ENCODE measurements at regions not wholly inside any gene's neighbourhood (a gene's known extent, or its start where the extent isn't known, plus 50 kb on each side); places are given as distances from the start of the nearest gene placed in this dataset.

DNA sequence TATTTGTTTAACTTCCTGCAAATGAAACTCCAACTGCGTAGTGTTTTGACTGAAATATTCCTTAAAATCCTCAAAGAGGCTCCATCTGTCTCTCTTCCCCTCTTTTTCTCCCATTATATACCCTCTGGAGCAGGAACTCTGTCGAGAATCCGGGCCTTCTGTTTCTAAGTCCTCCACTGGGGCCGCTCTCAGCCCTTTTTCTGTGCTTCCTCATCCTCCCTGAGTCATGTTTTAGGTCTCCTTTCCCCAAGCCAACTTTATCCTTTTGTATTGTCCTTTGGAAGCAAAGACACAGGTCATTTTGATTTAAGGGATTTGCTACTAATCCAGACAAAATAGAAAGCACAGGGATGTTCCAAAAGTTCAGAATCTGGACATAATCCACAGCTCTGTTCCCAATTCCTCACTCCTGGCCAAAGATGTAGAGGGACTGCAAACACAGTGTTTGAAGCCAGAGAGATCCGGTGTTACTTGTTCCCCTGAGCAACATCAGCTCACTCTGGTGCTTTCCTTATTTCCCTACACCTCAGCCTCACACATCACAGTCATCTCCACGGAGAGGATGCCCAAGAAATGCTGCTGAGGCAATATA is 131.0 kb upstream of the KLF3 start:
- TF ChIP-seq RAD21 (IDR thresholded peaks at IDR 0.05; ENCODE audit: low read length) (no peak), RCOR1 (IDR thresholded peaks at IDR 0.05; ENCODE audit: insufficient replicate concordance, low read length) (no peak), POLR2A (IDR thresholded peaks at IDR 0.05; ENCODE audit: low read depth, low read length) (no peak), CEBPB (IDR thresholded peaks at IDR 0.05; ENCODE audit: low read depth, low read length) (no peak), SMC3 (IDR thresholded peaks at IDR 0.05; ENCODE audit: low read depth, low read length) (no peak), NFE2L2 (IDR thresholded peaks at IDR 0.05; ENCODE audit: low read depth, low read length) (no peak), RFX5 (IDR thresholded peaks at IDR 0.05; ENCODE audit: low read depth, low read length) (no peak)
- TF ChIP-seq, protein P1, sequence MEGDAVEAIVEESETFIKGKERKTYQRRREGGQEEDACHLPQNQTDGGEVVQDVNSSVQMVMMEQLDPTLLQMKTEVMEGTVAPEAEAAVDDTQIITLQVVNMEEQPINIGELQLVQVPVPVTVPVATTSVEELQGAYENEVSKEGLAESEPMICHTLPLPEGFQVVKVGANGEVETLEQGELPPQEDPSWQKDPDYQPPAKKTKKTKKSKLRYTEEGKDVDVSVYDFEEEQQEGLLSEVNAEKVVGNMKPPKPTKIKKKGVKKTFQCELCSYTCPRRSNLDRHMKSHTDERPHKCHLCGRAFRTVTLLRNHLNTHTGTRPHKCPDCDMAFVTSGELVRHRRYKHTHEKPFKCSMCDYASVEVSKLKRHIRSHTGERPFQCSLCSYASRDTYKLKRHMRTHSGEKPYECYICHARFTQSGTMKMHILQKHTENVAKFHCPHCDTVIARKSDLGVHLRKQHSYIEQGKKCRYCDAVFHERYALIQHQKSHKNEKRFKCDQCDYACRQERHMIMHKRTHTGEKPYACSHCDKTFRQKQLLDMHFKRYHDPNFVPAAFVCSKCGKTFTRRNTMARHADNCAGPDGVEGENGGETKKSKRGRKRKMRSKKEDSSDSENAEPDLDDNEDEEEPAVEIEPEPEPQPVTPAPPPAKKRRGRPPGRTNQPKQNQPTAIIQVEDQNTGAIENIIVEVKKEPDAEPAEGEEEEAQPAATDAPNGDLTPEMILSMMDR (conservative IDR thresholded peaks at IDR 0.05; ENCODE audit: low read depth, low read length): no peak
- TF ChIP-seq, protein P2, sequence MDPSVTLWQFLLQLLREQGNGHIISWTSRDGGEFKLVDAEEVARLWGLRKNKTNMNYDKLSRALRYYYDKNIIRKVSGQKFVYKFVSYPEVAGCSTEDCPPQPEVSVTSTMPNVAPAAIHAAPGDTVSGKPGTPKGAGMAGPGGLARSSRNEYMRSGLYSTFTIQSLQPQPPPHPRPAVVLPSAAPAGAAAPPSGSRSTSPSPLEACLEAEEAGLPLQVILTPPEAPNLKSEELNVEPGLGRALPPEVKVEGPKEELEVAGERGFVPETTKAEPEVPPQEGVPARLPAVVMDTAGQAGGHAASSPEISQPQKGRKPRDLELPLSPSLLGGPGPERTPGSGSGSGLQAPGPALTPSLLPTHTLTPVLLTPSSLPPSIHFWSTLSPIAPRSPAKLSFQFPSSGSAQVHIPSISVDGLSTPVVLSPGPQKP (IDR thresholded peaks at IDR 0.05; ENCODE audit: borderline replicate concordance, low read depth, low read length): no peak

Data from IMR-90 (cell line).